ENCODE measurements at regions not wholly inside any gene's neighbourhood (a gene's known extent, or its start where the extent isn't known, plus 50 kb on each side); places are given as distances from the start of the nearest gene placed in this dataset.

- ChIA-PET CTCF (no interaction called here), POLR2A (no interaction called here)
- Histone ChIP-seq H3K4me1 (ENCODE audit: control insufficient read depth, insufficient read depth, low read length) (no peaks in the 10 kb centered on the region), H3K36me3 (ENCODE audit: control insufficient read depth in 2 of 2, insufficient read depth in 1 of 2, low read length in 2 of 2) (no peaks in the 10 kb centered on the region), H3K9me3 (ENCODE audit: control insufficient read depth, insufficient read depth, low read depth, low read length) (no peaks in the 10 kb centered on the region), H3K27ac (ENCODE audit: extremely low read depth, low read depth, low read length) (no peak overlapping the region), H3K4me3 (ENCODE audit: low read depth, low read length) (no peak overlapping the region)
- TF ChIP-seq ZSCAN5A (tag by site-specific recombination; IDR thresholded peaks at IDR 0.05) (no peak), ZNF654 (tag by site-specific recombination; IDR thresholded peaks at IDR 0.05; ENCODE audit: low read depth) (no peak), ZNF155 (tag by site-specific recombination; IDR thresholded peaks at IDR 0.05) (no peak), ZNF837 (tag by site-specific recombination; IDR thresholded peaks at IDR 0.05) (no peak), SP2 (tag by site-specific recombination; IDR thresholded peaks at IDR 0.05) (no peak)
Measured at GRCh38 chr12:69115951-69116350, 123.4 kb upstream of the CPSF6 start.

GRCh38 chr12:69117566-69118266 is 121.7 kb upstream of the CPSF6 start:
- Histone ChIP-seq H3K36me3 (ENCODE audit: control insufficient read depth in 2 of 2, insufficient read depth in 1 of 2, low read length in 2 of 2) (no peaks in the 10 kb centered on the region), H3K4me1 (ENCODE audit: control insufficient read depth, insufficient read depth, low read length) (no peaks in the 10 kb centered on the region), H3K9me3 (ENCODE audit: control insufficient read depth, insufficient read depth, low read depth, low read length) (no peaks in the 10 kb centered on the region), H3K4me3 (ENCODE audit: low read depth, low read length) (no peak overlapping the region), H3K27ac (ENCODE audit: extremely low read depth, low read depth, low read length) (no peak overlapping the region)
- CTCF ChIA-PET = interaction anchor here (0.7 kb wide), 1 partner anchor 25 kb away, joined by 3 read pairs; no protein-coding TSS in a partner anchor
- no peak for TF ChIP-seq ZNF544 (tag by site-specific recombination; IDR thresholded peaks at IDR 0.05)
- no peak for TF ChIP-seq ZNF26 (tag by site-specific recombination; IDR thresholded peaks at IDR 0.05)
- TF ChIP-seq MYNN (tag by site-specific recombination; IDR thresholded peaks at IDR 0.05; ENCODE audit: borderline replicate concordance) = no peak
- no peak for TF ChIP-seq ZNF629 (tag by site-specific recombination; IDR thresholded peaks at IDR 0.05)
- TF ChIP-seq ZNF792 (tag by site-specific recombination; IDR thresholded peaks at IDR 0.05) = no peak
- TF ChIP-seq ZNF677 (tag by site-specific recombination; IDR thresholded peaks at IDR 0.05) = no peak
- TF ChIP-seq ZNF112 (tag by site-specific recombination; IDR thresholded peaks at IDR 0.05) = no peak
- no peak for TF ChIP-seq ZNF639 (tag by site-specific recombination; IDR thresholded peaks at IDR 0.05)
- TF ChIP-seq ZNF473 (tag by site-specific recombination; IDR thresholded peaks at IDR 0.05) = no peak
- no peak for TF ChIP-seq SCRT2 (tag by site-specific recombination; IDR thresholded peaks at IDR 0.05)
- TF ChIP-seq ZNF701 (tag by site-specific recombination; IDR thresholded peaks at IDR 0.05) = no peak
- POLR2A ChIA-PET = no interaction called here

- no peak for TF ChIP-seq ZNF398 (tag by site-specific recombination; IDR thresholded peaks at IDR 0.05)
- no peak for TF ChIP-seq KLF7 (tag by site-specific recombination; IDR thresholded peaks at IDR 0.05; ENCODE audit: borderline replicate concordance)
- TF ChIP-seq SP2 (tag by site-specific recombination; IDR thresholded peaks at IDR 0.05) = no peak
- no peak for TF ChIP-seq ZNF311 (tag by site-specific recombination; IDR thresholded peaks at IDR 0.05; ENCODE audit: borderline replicate concordance)
- TF ChIP-seq KLF8 (tag by site-specific recombination; IDR thresholded peaks at IDR 0.05) = no peak
- H3K36me3 ChIP-seq (ENCODE audit: control insufficient read depth in 2 of 2, insufficient read depth in 1 of 2, low read length in 2 of 2) = no peaks in the 10 kb centered on the region
- ChIA-PET POLR2A (no interaction called here), CTCF (no interaction called here)
- H3K9me3 ChIP-seq (ENCODE audit: control insufficient read depth, insufficient read depth, low read depth, low read length) = no peaks in the 10 kb centered on the region
- no peaks in the 10 kb centered on the region for H3K4me1 ChIP-seq (ENCODE audit: control insufficient read depth, insufficient read depth, low read length)
- no peak overlapping the region for H3K4me3 ChIP-seq (ENCODE audit: low read depth, low read length)
- no peak overlapping the region for H3K27ac ChIP-seq (ENCODE audit: extremely low read depth, low read depth, low read length)
Measured at GRCh38 chr12:69118516-69118915, 120.9 kb upstream of the CPSF6 start.

Measured in HEK293 (cell line).